ENCODE measurements at regions not wholly inside any gene's neighbourhood (a gene's known extent, or its start where the extent isn't known, plus 50 kb on each side); places are given as distances from the start of the nearest gene placed in this dataset.

DNA sequence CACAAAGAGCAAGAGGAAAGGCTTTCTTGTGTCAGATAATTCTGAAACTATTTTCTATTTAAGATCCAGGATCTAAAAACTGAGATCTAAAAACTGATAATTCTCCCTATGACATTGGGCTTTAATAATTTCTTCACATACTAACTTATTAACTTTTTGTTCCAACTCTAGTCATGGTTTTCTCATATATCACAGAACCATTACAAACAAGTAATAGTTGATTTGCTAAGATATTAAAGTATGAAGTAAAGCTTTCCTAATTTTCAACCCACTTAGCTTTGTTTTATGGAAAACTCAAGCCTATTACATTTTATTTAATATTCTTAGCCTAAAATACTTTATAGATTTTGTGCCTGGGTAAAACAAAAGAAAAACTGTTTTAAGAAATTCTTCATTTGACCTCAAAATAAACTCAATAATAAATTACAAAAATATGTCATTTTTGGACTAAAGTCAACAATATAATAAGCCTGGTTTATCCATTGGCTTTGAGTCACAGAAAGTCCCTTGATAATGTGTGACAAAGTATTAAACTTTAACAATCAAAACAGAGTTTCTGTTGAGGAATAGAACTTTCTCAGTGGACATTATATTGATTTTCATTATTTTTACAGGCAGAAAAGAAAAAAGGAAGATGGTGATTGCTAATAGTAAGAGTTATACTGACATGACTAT, 1142.9 kb upstream of the SORCS1 start:
- no peaks in the 10 kb centered on the region for H3K4me1 Mint-ChIP-seq
- ATAC-seq (no peak), DNase-seq (ENCODE audit: low spot score) (no peak)
- H3K27ac Mint-ChIP-seq: no peak overlapping the region
- CTCF ChIA-PET: no interaction called here
- no peaks in the 10 kb centered on the region for H3K36me3 Mint-ChIP-seq
- POLR2A ChIA-PET: no interaction called here
- no peak overlapping the region for H3K4me3 Mint-ChIP-seq
- no peaks in the 10 kb centered on the region for H3K27me3 Mint-ChIP-seq (ENCODE audit: low read depth)
- H3K9me3 Mint-ChIP-seq: peaks cover 8% of the 10 kb centered on the region
- no peak for TF ChIP-seq EMX1 (CRISPR knock-in tag; IDR thresholded peaks at IDR 0.05)
- TF ChIP-seq, protein P1, sequence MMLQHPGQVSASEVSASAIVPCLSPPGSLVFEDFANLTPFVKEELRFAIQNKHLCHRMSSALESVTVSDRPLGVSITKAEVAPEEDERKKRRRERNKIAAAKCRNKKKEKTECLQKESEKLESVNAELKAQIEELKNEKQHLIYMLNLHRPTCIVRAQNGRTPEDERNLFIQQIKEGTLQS (CRISPR knock-in tag; conservative IDR thresholded peaks at IDR 0.05): no peak
- TF ChIP-seq, protein P2, sequence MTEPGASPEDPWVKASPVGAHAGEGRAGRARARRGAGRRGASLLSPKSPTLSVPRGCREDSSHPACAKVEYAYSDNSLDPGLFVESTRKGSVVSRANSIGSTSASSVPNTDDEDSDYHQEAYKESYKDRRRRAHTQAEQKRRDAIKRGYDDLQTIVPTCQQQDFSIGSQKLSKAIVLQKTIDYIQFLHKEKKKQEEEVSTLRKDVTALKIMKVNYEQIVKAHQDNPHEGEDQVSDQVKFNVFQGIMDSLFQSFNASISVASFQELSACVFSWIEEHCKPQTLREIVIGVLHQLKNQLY (CRISPR knock-in tag; IDR thresholded peaks at IDR 0.05): no peak
- no peak for TF ChIP-seq GRHL2 (CRISPR knock-in tag; IDR thresholded peaks at IDR 0.05; ENCODE audit: insufficient replicate concordance, severe bottlenecking)
- TF ChIP-seq FOXP1 (CRISPR knock-in tag; IDR thresholded peaks at IDR 0.05; ENCODE audit: borderline replicate concordance): no peak
- TF ChIP-seq, protein P3, sequence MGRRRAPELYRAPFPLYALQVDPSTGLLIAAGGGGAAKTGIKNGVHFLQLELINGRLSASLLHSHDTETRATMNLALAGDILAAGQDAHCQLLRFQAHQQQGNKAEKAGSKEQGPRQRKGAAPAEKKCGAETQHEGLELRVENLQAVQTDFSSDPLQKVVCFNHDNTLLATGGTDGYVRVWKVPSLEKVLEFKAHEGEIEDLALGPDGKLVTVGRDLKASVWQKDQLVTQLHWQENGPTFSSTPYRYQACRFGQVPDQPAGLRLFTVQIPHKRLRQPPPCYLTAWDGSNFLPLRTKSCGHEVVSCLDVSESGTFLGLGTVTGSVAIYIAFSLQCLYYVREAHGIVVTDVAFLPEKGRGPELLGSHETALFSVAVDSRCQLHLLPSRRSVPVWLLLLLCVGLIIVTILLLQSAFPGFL (CRISPR knock-in tag; IDR thresholded peaks at IDR 0.05; ENCODE audit: borderline replicate concordance): no peak
- TF ChIP-seq NR2C2 (CRISPR knock-in tag; IDR thresholded peaks at IDR 0.05): no peak
- no peak for TF ChIP-seq TEAD4 (CRISPR knock-in tag; IDR thresholded peaks at IDR 0.05)
- TF ChIP-seq SP1 (CRISPR knock-in tag; conservative IDR thresholded peaks at IDR 0.05): no peak
- no peak for TF ChIP-seq HMGA2 (CRISPR knock-in tag; IDR thresholded peaks at IDR 0.05)
- TF ChIP-seq, protein P4, sequence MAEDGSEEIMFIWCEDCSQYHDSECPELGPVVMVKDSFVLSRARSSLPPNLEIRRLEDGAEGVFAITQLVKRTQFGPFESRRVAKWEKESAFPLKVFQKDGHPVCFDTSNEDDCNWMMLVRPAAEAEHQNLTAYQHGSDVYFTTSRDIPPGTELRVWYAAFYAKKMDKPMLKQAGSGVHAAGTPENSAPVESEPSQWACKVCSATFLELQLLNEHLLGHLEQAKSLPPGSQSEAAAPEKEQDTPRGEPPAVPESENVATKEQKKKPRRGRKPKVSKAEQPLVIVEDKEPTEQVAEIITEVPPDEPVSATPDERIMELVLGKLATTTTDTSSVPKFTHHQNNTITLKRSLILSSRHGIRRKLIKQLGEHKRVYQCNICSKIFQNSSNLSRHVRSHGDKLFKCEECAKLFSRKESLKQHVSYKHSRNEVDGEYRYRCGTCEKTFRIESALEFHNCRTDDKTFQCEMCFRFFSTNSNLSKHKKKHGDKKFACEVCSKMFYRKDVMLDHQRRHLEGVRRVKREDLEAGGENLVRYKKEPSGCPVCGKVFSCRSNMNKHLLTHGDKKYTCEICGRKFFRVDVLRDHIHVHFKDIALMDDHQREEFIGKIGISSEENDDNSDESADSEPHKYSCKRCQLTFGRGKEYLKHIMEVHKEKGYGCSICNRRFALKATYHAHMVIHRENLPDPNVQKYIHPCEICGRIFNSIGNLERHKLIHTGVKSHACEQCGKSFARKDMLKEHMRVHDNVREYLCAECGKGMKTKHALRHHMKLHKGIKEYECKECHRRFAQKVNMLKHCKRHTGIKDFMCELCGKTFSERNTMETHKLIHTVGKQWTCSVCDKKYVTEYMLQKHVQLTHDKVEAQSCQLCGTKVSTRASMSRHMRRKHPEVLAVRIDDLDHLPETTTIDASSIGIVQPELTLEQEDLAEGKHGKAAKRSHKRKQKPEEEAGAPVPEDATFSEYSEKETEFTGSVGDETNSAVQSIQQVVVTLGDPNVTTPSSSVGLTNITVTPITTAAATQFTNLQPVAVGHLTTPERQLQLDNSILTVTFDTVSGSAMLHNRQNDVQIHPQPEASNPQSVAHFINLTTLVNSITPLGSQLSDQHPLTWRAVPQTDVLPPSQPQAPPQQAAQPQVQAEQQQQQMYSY (CRISPR knock-in tag; IDR thresholded peaks at IDR 0.05): no peak
- no peak for TF ChIP-seq NR1H2 (CRISPR knock-in tag; IDR thresholded peaks at IDR 0.05)

DNA sequence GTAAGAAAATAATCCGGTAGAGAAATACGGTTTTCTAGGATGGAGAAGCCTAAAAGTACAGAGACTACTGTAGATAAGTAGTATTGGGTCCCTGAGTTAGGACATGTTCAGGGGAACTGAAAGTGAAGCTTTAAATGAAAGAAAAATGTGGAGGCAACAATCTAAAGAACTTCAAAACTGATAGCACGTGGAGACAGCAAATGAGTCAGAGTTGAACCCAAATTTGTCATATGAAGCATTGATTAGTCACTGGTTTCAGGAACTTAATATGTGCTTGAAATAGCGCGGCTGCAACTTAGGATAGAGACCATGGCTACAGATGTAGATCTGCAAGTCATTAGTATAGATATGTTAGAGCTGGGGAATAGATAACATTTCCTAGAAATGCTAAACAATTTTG, 1138.6 kb upstream of the SORCS1 start:
- no peaks in the 10 kb centered on the region for H3K27me3 Mint-ChIP-seq (ENCODE audit: low read depth)
- TF ChIP-seq, protein P5, sequence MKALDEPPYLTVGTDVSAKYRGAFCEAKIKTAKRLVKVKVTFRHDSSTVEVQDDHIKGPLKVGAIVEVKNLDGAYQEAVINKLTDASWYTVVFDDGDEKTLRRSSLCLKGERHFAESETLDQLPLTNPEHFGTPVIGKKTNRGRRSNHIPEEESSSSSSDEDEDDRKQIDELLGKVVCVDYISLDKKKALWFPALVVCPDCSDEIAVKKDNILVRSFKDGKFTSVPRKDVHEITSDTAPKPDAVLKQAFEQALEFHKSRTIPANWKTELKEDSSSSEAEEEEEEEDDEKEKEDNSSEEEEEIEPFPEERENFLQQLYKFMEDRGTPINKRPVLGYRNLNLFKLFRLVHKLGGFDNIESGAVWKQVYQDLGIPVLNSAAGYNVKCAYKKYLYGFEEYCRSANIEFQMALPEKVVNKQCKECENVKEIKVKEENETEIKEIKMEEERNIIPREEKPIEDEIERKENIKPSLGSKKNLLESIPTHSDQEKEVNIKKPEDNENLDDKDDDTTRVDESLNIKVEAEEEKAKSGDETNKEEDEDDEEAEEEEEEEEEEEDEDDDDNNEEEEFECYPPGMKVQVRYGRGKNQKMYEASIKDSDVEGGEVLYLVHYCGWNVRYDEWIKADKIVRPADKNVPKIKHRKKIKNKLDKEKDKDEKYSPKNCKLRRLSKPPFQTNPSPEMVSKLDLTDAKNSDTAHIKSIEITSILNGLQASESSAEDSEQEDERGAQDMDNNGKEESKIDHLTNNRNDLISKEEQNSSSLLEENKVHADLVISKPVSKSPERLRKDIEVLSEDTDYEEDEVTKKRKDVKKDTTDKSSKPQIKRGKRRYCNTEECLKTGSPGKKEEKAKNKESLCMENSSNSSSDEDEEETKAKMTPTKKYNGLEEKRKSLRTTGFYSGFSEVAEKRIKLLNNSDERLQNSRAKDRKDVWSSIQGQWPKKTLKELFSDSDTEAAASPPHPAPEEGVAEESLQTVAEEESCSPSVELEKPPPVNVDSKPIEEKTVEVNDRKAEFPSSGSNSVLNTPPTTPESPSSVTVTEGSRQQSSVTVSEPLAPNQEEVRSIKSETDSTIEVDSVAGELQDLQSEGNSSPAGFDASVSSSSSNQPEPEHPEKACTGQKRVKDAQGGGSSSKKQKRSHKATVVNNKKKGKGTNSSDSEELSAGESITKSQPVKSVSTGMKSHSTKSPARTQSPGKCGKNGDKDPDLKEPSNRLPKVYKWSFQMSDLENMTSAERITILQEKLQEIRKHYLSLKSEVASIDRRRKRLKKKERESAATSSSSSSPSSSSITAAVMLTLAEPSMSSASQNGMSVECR (CRISPR knock-in tag; IDR thresholded peaks at IDR 0.05; ENCODE audit: borderline replicate concordance): no peak
- no peak for TF ChIP-seq ZNF671 (CRISPR knock-in tag; IDR thresholded peaks at IDR 0.05)
- TF ChIP-seq, protein P6, sequence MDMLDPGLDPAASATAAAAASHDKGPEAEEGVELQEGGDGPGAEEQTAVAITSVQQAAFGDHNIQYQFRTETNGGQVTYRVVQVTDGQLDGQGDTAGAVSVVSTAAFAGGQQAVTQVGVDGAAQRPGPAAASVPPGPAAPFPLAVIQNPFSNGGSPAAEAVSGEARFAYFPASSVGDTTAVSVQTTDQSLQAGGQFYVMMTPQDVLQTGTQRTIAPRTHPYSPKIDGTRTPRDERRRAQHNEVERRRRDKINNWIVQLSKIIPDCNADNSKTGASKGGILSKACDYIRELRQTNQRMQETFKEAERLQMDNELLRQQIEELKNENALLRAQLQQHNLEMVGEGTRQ (CRISPR knock-in tag; IDR thresholded peaks at IDR 0.05): no peak
- TF ChIP-seq, protein P7, sequence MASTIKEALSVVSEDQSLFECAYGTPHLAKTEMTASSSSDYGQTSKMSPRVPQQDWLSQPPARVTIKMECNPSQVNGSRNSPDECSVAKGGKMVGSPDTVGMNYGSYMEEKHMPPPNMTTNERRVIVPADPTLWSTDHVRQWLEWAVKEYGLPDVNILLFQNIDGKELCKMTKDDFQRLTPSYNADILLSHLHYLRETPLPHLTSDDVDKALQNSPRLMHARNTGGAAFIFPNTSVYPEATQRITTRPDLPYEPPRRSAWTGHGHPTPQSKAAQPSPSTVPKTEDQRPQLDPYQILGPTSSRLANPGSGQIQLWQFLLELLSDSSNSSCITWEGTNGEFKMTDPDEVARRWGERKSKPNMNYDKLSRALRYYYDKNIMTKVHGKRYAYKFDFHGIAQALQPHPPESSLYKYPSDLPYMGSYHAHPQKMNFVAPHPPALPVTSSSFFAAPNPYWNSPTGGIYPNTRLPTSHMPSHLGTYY (CRISPR knock-in tag; IDR thresholded peaks at IDR 0.05): no peak
- TF ChIP-seq SOX15 (CRISPR knock-in tag; IDR thresholded peaks at IDR 0.05): no peak
- no peak for TF ChIP-seq SMAD4 (CRISPR knock-in tag; IDR thresholded peaks at IDR 0.05)
- TF ChIP-seq, protein P8, sequence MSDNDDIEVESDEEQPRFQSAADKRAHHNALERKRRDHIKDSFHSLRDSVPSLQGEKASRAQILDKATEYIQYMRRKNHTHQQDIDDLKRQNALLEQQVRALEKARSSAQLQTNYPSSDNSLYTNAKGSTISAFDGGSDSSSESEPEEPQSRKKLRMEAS (CRISPR knock-in tag; IDR thresholded peaks at IDR 0.05): no peak
- peaks cover 17% of the 10 kb centered on the region for H3K4me1 Mint-ChIP-seq
- no peak overlapping the region for H3K27ac Mint-ChIP-seq
- POLR2A ChIA-PET: no interaction called here
- CTCF ChIA-PET: no interaction called here
- DNase-seq (ENCODE audit: low spot score) (no peak), ATAC-seq (no peak)
- no peak overlapping the region for H3K4me3 Mint-ChIP-seq
- H3K36me3 Mint-ChIP-seq: no peaks in the 10 kb centered on the region
- H3K9me3 Mint-ChIP-seq: peaks cover 8% of the 10 kb centered on the region

All from WTC11 (cell line).